PC-3 (cell line): ENCODE measurements at regions not wholly inside any gene's neighbourhood (a gene's known extent, or its start where the extent isn't known, plus 50 kb on each side); places are given as distances from the start of the nearest gene placed in this dataset.

ENCODE experiments used
- ATAC-seq: fragments of 200-7000 bp; cut with Tn5 transposase; 2 replicates; pipeline ENCODE4 v1.9.1; 2020; ENCODE audit warnings: mild to moderate bottlenecking, moderate library complexity
- BruUV-seq: library from RNA; stranded (reverse); fragments of 400-500 nt; replicated peaks from 2 replicates; lab custom pipeline; 2021; lab: Mats Ljungman, UMichigan
- CTCF ChIA-PET: fragments of 300-600 bp; sonication (Branson Sonifier 250); formaldehyde crosslinking; loops from one replicate; lab custom pipeline; 2022; ENCODE audit warnings: antibody characterized with exemption; lab: Charles Lee
- POLR2A ChIA-PET: fragments of 300-600 bp; sonication (Branson Sonifier 250); formaldehyde crosslinking; loops from one replicate; lab custom pipeline; 2022; ENCODE audit warnings: antibody characterized with exemption; ENCODE audit not compliant: unreplicated experiment; lab: Charles Lee
- DNase-seq: peaks from one replicate; pipeline ENCODE4 v3.0.0-alpha.2; 2015
- H2AFZ ChIP-seq: fragments of 300-600 bp; sonication (generic); 2 replicates; pipeline ENCODE4 v1.6.0; 2016; ENCODE audit warnings: antibody characterized with exemption, low read length
- H3F3A ChIP-seq: fragments of 300-600 bp; sonication (generic); one replicate; pipeline ENCODE4 v1.6.0; 2017; ENCODE audit warnings: antibody characterized with exemption, low read length, control low read depth, mild to moderate bottlenecking; ENCODE audit not compliant: unreplicated experiment
- H3K27ac ChIP-seq: fragments of 300-600 bp; sonication (generic); 2 replicates; pipeline ENCODE4 v1.5.1; 2016; ENCODE audit warnings: mild to moderate bottlenecking, low read length
- H3K27me3 ChIP-seq: fragments of 300-600 bp; sonication (generic); 2 replicates; pipeline ENCODE4 v1.6.1; 2016; ENCODE audit warnings: low read length, mixed read lengths
- H3K36me3 ChIP-seq: fragments of 300-600 bp; sonication (generic); 2 replicates; pipeline ENCODE4 v1.6.1; 2016; ENCODE audit warnings: low read depth, mixed run types, low read length, mixed read lengths
- H3K4me1 ChIP-seq: fragments of 300-600 bp; sonication (generic); 2 replicates; pipeline ENCODE4 v1.5.1; 2016; ENCODE audit warnings: low read length; ENCODE audit not compliant: insufficient read depth
- H3K4me2 ChIP-seq: fragments of 300-600 bp; sonication (generic); 2 replicates; pipeline ENCODE4 v1.6.0; 2016; ENCODE audit warnings: low read length
- H3K4me3 ChIP-seq: fragments of 300-600 bp; sonication (generic); 2 replicates; pipeline ENCODE4 v1.5.1; 2016; ENCODE audit warnings: mild to moderate bottlenecking, low read length, mixed read lengths
- H3K79me2 ChIP-seq: fragments of 300-600 bp; sonication (generic); 2 replicates; pipeline ENCODE4 v1.6.1; 2017; ENCODE audit warnings: low read length, mixed read lengths
- H3K9ac ChIP-seq: fragments of 300-600 bp; sonication (generic); 2 replicates; pipeline ENCODE4 v1.6.0; 2016; ENCODE audit warnings: mild to moderate bottlenecking, low read length
- H3K9me2 ChIP-seq: fragments of 300-600 bp; sonication (generic); replicated peaks from 2 replicates; pipeline ENCODE4 v1.6.1; 2016; ENCODE audit warnings: mixed run types, low read length, mixed read lengths
- H3K9me3 ChIP-seq: fragments of 300-600 bp; sonication (generic); 2 replicates; pipeline ENCODE4 v1.6.1; 2016; ENCODE audit warnings: low read length, mixed read lengths
- H4K20me1 ChIP-seq: fragments of 300-600 bp; sonication (generic); 2 replicates; pipeline ENCODE4 v1.6.1; 2016; ENCODE audit warnings: low read length, mixed read lengths
- EZH2 ChIP-seq: fragments of 300-600 bp; sonication (generic); IDR thresholded peaks from one replicate; pipeline ENCODE4 v1.6.1; 2017; ENCODE audit warnings: antibody characterized with exemption, mild to moderate bottlenecking, low read length; ENCODE audit not compliant: unreplicated experiment
- EZH2phosphoT487 ChIP-seq: fragments of 300-600 bp; sonication (generic); IDR thresholded peaks from 2 replicates; pipeline ENCODE4 v1.6.1; 2018; ENCODE audit warnings: mild to moderate bottlenecking, antibody characterized with exemption, low read length, borderline replicate concordance
- intact Hi-C: fragments of 100-400 bp; cut with micrococcal nuclease; formaldehyde crosslinking; loops from 2 replicates; pipeline ENCODE4 v1.9.0; 2023
- TF ChIP-seq, protein P1 (sequence below): fragments of 300-600 bp; sonication (generic); conservative IDR thresholded peaks from 2 replicates; pipeline ENCODE4 v1.5.1; 2017; ENCODE audit warnings: antibody characterized with exemption, low read depth, mild to moderate bottlenecking, low read length

DNA sequence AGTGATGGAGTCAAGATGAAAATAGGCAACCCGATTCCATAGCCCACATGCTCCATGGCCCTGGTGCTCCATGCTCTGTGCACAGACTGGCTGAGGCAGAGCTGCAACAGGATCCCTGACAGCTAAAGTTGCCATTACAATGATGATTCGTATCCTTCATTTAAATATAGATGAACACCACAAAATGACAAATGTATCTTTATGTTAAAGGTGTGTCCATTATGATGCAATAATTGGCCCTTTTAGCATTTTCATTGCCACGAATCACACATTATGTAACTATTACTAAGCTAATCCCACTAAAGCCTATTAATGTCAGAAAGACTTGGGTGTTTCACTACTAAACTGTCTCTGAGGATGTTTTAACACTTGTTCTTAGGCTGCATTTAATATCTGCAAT lies 270.2 kb upstream of the THBS1 start:
- Histone ChIP-seq H3K4me1 (peaks cover 13% of the 10 kb centered on the region; the same call in 1 of the 2 replicates), H3K9me3 (no peaks in the 10 kb centered on the region), H4K20me1 (no peaks in the 10 kb centered on the region), H3K79me2 (no peaks in the 10 kb centered on the region), H3K27ac (0 out of 2 replicates have a peak overlapping the region, but pooled peaks have one; percentile 21), H3K9ac (no peak overlapping the region), H3K27me3 (no peaks in the 10 kb centered on the region), H3K36me3 (no peaks in the 10 kb centered on the region), H2AFZ (no peak overlapping the region), H3F3A (no peaks in the 10 kb centered on the region), H3K4me3 (no peak overlapping the region), H3K9me2 (no peaks in the 10 kb centered on the region), H3K4me2 (no peak overlapping the region)
- BruUV-seq: no TSS peak
- ChIA-PET CTCF (no interaction called here), POLR2A (no interaction called here)
- TF ChIP-seq EZH2 (no peak), EZH2phosphoT487 (no peak)
- TF ChIP-seq, protein P1, sequence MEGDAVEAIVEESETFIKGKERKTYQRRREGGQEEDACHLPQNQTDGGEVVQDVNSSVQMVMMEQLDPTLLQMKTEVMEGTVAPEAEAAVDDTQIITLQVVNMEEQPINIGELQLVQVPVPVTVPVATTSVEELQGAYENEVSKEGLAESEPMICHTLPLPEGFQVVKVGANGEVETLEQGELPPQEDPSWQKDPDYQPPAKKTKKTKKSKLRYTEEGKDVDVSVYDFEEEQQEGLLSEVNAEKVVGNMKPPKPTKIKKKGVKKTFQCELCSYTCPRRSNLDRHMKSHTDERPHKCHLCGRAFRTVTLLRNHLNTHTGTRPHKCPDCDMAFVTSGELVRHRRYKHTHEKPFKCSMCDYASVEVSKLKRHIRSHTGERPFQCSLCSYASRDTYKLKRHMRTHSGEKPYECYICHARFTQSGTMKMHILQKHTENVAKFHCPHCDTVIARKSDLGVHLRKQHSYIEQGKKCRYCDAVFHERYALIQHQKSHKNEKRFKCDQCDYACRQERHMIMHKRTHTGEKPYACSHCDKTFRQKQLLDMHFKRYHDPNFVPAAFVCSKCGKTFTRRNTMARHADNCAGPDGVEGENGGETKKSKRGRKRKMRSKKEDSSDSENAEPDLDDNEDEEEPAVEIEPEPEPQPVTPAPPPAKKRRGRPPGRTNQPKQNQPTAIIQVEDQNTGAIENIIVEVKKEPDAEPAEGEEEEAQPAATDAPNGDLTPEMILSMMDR: no peak
- DNase-seq (peak; percentile 60), ATAC-seq (peak; percentile 78)
- intact Hi-C loops: no loop called here

DNA sequence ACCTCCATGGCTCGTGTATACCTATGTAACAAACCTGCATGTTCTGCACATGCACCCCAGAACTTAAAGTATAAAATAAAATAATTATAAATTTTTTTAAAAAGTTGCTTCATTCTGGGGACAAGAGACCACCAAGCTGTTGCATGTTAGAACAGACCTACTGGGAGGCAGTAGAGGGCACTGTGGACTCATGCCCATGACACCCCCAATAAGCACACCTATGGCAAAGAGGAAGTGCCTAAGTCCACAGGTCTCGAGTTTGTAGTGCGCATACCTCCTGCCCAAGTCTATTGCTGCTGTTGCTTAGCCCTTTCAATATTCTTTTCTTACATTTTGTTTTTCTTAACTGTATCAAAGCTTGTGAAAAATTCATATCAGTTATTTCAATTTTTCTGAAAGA lies 267.9 kb upstream of the THBS1 start:
- H4K20me1 ChIP-seq: no peaks in the 10 kb centered on the region
- H3K4me2 ChIP-seq: no peak overlapping the region
- H3K4me3 ChIP-seq: no peak overlapping the region
- no peaks in the 10 kb centered on the region for H3K9me3 ChIP-seq
- H3K9me2 ChIP-seq: no peaks in the 10 kb centered on the region
- intact Hi-C loops: no loop called here
- H3K27me3 ChIP-seq: no peaks in the 10 kb centered on the region
- peak; percentile 49 for DNase-seq
- H3K36me3 ChIP-seq: no peaks in the 10 kb centered on the region
- H2AFZ ChIP-seq: no peak overlapping the region
- ChIA-PET CTCF (interaction anchor here (0.5 kb wide), 1 partner anchor 18 kb away, joined by 4 read pairs; no protein-coding TSS in a partner anchor), POLR2A (interaction anchor here (0.7 kb wide), 1 partner anchor 137 kb away, joined by 5 read pairs; no protein-coding TSS in a partner anchor)
- no peak overlapping the region for H3K9ac ChIP-seq
- TF ChIP-seq EZH2phosphoT487: no peak
- TF ChIP-seq, protein P1: peak; percentile 43
- no peaks in the 10 kb centered on the region for H3K79me2 ChIP-seq
- ATAC-seq: peak; percentile 70
- no peaks in the 10 kb centered on the region for H3F3A ChIP-seq
- peaks cover 13% of the 10 kb centered on the region; the same call in 1 of the 2 replicates for H3K4me1 ChIP-seq
- H3K27ac ChIP-seq: no peak overlapping the region
- no TSS peak for BruUV-seq

DNA sequence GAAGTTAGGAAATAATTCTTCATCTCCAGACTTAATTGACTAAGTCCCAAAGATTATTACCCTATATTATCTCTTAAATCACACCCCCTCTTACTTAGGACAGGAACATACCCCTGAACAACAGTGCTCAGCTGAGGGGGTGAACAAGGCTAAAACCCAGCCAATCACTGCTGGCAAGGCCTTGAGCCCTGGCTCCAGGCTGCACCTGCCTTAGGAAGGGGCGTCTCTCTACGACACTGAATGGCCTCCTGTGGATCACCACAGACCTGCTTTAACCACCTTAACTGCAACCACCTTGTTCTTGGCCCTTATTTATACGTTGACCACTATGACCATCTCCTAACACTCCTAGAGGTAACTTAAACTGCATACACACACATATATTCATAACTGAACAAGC lies 267.4 kb upstream of the THBS1 start:
- no peak overlapping the region for H3K27ac ChIP-seq
- intact Hi-C loops: no loop called here
- no peak overlapping the region for H2AFZ ChIP-seq

More for the DNA sequence above, 267.4 kb upstream of the THBS1 start:
- Histone ChIP-seq H3K4me1 (peaks cover 13% of the 10 kb centered on the region; the same call in 1 of the 2 replicates), H3K79me2 (no peaks in the 10 kb centered on the region), H3K4me2 (no peak overlapping the region), H4K20me1 (no peaks in the 10 kb centered on the region), H3K4me3 (no peak overlapping the region), H3K9me3 (no peaks in the 10 kb centered on the region), H3K27me3 (no peaks in the 10 kb centered on the region), H3F3A (no peaks in the 10 kb centered on the region), H3K9ac (no peak overlapping the region), H3K36me3 (no peaks in the 10 kb centered on the region), H3K9me2 (no peaks in the 10 kb centered on the region)
- ChIA-PET POLR2A (no interaction called here), CTCF (no interaction called here)
- no peak for TF ChIP-seq EZH2
- TF ChIP-seq EZH2phosphoT487: no peak
- TF ChIP-seq, protein P1: no peak
- ATAC-seq: no peak
- DNase-seq: no peak
- BruUV-seq: no TSS peak
